ENCODE measurements at regions not wholly inside any gene's neighbourhood (a gene's known extent, or its start where the extent isn't known, plus 50 kb on each side); places are given as distances from the start of the nearest gene placed in this dataset.
"Not testable (repeated sequence)": the region's sequence is repeated elsewhere in the genome, so short reads cannot be mapped to it uniquely, and the experiment has no call there.

DNA sequence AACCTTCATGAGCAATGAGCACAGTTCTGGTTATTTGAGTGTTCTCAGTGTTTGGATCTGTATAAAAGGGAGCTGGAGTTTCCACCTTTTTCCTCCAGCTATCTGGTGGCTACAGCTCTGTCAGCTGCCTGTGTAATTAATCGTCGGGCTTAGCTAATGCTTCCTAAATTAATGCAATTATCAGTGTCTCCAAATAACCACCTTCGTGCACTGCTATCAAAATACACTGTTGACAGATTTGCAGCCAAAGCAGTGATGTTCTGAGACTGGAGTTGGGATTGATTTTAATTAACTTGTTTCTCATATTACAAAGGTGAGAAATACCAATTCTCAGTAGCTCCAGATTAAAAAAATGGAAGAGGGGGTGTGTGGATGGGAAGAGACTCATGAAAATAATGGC, 325.8 kb downstream of the CBLN1 start:
- no peaks in the 10 kb centered on the region for H3K9me3 ChIP-seq
- H3K36me3 ChIP-seq, result no peaks in the 10 kb centered on the region
- no peak for TF ChIP-seq POLR2AphosphoS5 (IDR thresholded peaks at IDR 0.05)
- TF ChIP-seq POLR2A (IDR thresholded peaks at IDR 0.05), result no peak
- TF ChIP-seq EP300 (IDR thresholded peaks at IDR 0.05; ENCODE audit: low read depth), result no peak
- TF ChIP-seq, protein P1, sequence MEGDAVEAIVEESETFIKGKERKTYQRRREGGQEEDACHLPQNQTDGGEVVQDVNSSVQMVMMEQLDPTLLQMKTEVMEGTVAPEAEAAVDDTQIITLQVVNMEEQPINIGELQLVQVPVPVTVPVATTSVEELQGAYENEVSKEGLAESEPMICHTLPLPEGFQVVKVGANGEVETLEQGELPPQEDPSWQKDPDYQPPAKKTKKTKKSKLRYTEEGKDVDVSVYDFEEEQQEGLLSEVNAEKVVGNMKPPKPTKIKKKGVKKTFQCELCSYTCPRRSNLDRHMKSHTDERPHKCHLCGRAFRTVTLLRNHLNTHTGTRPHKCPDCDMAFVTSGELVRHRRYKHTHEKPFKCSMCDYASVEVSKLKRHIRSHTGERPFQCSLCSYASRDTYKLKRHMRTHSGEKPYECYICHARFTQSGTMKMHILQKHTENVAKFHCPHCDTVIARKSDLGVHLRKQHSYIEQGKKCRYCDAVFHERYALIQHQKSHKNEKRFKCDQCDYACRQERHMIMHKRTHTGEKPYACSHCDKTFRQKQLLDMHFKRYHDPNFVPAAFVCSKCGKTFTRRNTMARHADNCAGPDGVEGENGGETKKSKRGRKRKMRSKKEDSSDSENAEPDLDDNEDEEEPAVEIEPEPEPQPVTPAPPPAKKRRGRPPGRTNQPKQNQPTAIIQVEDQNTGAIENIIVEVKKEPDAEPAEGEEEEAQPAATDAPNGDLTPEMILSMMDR (IDR thresholded peaks at IDR 0.05), result no peak
- intact Hi-C loops (cut with DNase I; ENCODE audit: low total_unique reads), result no loop called here
- no peak overlapping the region for H3K4me3 ChIP-seq
- 79 to 80% methylated on average over 1 to 3 of the region's 3 CpGs for WGBS, 2 donors (ENCODE audit: low coverage in 1 of 2)
- DNase-seq, result no peak
- H3K4me1 ChIP-seq, result no peaks in the 10 kb centered on the region
- no peak overlapping the region for H3K27ac ChIP-seq
- no peaks in the 10 kb centered on the region for H3K27me3 ChIP-seq
- in situ Hi-C loops (cut with MboI; ENCODE audit: low pct_ligation_motif_present in 1 of 4, low pct_unique_long_range_greater_than_20kb in 1 of 4, low sequenced_read_pairs in 3 of 4), result no loop called here

DNA sequence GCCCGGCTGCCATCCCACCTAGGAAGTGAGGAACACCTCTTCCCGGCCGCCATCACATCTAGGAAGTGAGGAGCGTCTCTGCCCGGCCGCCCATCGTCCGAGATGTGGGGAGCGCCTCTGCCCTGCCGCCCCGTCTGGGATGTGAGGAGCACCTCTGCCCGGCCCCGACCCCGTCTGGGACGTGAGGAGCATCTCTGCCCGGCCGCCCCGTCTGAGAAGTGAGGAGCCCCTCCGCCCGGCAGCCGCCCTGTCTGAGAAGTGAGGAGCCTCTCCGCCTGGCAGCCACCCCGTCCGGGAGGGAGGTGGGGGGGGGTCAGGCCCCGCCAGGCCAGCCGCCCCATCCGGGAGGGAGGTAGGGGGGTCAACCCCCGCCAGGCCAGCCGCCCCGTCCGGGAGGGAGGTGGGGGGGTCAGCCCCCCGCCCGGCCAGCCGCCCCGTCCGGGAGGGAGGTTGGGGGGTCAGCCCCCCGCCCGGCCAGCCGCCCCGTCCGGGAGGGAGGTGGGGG, 330.0 kb downstream of the CBLN1 start:
- 95% methylated on average over 14 of the region's 41 CpGs; no CpG with 5 or more reads in 1 of the 2 donors for WGBS, 2 donors (ENCODE audit: low coverage in 1 of 2)
- DNase-seq; intact Hi-C loops (cut with DNase I; ENCODE audit: low total_unique reads); H3K27ac ChIP-seq; H3K4me1 ChIP-seq; H3K27me3 ChIP-seq; H3K9me3 ChIP-seq; H3K4me3 ChIP-seq; H3K36me3 ChIP-seq; in situ Hi-C loops (cut with MboI; ENCODE audit: low pct_ligation_motif_present in 1 of 4, low pct_unique_long_range_greater_than_20kb in 1 of 4, low sequenced_read_pairs in 3 of 4): not testable (repeated sequence)

DNA sequence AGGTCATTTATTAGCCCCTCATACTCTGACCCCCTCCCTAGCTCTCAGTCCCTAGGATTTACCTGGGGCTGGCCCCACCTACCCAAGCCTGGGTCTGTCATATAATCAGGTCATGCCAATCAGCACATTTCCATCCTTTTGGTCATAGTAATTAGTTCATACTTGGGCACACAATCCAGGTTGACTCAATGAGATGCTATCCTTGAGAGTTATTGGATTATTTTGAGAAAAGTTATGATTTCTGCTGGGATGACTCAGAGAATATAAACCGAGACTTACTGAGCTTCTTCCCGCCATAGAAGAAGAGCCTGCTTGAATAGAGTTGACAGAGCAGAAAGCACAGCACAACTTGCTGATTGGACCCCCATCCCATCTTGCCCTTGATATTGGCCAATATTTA, 331.5 kb downstream of the CBLN1 start:
- H3K4me3 ChIP-seq, result no peak overlapping the region
- in situ Hi-C loops (cut with MboI; ENCODE audit: low pct_ligation_motif_present in 1 of 4, low pct_unique_long_range_greater_than_20kb in 1 of 4, low sequenced_read_pairs in 3 of 4), result no loop called here
- H3K27me3 ChIP-seq, result no peaks in the 10 kb centered on the region
- TF ChIP-seq POLR2AphosphoS5 (IDR thresholded peaks at IDR 0.05) (no peak), POLR2A (IDR thresholded peaks at IDR 0.05) (no peak), EP300 (IDR thresholded peaks at IDR 0.05; ENCODE audit: low read depth) (no peak)
- TF ChIP-seq, protein P1 (IDR thresholded peaks at IDR 0.05), result no peak
- no peaks in the 10 kb centered on the region for H3K36me3 ChIP-seq
- DNase-seq, result no peak
- H3K9me3 ChIP-seq, result no peaks in the 10 kb centered on the region
- 82% methylated on average over 2 of the region's 2 CpGs; no CpG with 5 or more reads in 1 of the 2 donors for WGBS, 2 donors (ENCODE audit: low coverage in 1 of 2)
- intact Hi-C loops (cut with DNase I; ENCODE audit: low total_unique reads), result loop anchor here (1.0 kb wide), 1 partner anchor 63 kb away; no protein-coding TSS in a partner anchor
- peak overlapping the region in 2 of 4 donors; percentile 9 to 23 for H3K27ac ChIP-seq
- no peaks in the 10 kb centered on the region for H3K4me1 ChIP-seq

DNA sequence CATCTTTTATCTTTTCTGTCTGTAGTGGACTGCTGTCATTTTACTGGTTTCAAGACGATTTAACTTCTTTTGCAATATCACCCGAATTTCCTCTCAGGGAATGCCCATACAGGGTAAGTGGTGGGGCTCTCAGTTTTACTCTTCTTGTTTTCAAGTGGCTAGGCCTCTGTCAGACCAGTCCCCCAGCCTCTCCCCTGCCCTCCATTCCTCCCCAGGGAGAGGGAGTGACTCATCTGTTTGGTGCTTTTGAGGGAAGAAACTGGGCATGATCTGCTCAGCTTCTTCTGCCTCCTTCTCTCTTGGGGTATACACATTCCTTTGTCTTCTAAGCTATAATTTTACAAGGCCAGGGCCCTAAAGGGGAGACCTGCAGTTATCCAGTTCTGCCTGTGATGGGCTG, 332.0 kb downstream of the CBLN1 start:
- Histone ChIP-seq H3K27me3 (no peaks in the 10 kb centered on the region), H3K9me3 (no peaks in the 10 kb centered on the region), H3K27ac (peak overlapping the region in 2 of 4 donors; percentile 9 to 23), H3K4me1 (no peaks in the 10 kb centered on the region), H3K36me3 (no peaks in the 10 kb centered on the region), H3K4me3 (no peak overlapping the region)
- DNase-seq, result no peak
- in situ Hi-C loops (cut with MboI; ENCODE audit: low pct_ligation_motif_present in 1 of 4, low pct_unique_long_range_greater_than_20kb in 1 of 4, low sequenced_read_pairs in 3 of 4) (no loop called here), intact Hi-C loops (cut with DNase I; ENCODE audit: low total_unique reads) (loop anchor here (1.0 kb wide), 1 partner anchor 64 kb away; no protein-coding TSS in a partner anchor)
- WGBS, 2 donors (ENCODE audit: low coverage in 1 of 2), result 54 to 73% methylated on average over 2 of the region's 2 CpGs
- no peak for TF ChIP-seq POLR2A (IDR thresholded peaks at IDR 0.05)
- no peak for TF ChIP-seq EP300 (IDR thresholded peaks at IDR 0.05; ENCODE audit: low read depth)

DNA sequence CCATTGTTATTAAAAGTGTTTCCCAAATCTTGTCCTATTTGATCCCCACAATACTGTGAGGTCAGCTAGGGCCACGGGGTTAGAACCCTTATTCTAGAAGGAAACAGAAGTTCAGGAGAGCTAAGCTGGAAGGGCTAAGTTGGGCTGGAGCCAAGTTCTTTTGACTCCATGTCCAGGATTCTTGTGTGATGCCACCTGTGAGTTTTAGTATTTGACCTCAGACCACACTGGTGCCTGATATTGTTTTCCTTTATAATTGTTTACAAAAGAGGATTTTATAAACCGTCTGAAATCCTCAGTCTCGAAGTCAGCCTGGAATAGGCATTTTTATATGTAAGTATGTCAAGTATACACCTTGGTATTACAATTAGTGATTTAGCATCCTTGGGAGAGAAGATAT, 332.7 kb downstream of the CBLN1 start:
- WGBS, 2 donors (ENCODE audit: low coverage in 1 of 2), result 60 to 61% methylated on average over 3 of the region's 3 CpGs
- intact Hi-C loops (cut with DNase I; ENCODE audit: low total_unique reads), result no loop called here

More for the DNA sequence above, 332.7 kb downstream of the CBLN1 start:
- no peaks in the 10 kb centered on the region for H3K36me3 ChIP-seq
- H3K27ac ChIP-seq, result no peak overlapping the region
- no peak overlapping the region for H3K4me3 ChIP-seq
- H3K9me3 ChIP-seq, result no peaks in the 10 kb centered on the region
- H3K27me3 ChIP-seq, result no peaks in the 10 kb centered on the region
- in situ Hi-C loops (cut with MboI; ENCODE audit: low pct_ligation_motif_present in 1 of 4, low pct_unique_long_range_greater_than_20kb in 1 of 4, low sequenced_read_pairs in 3 of 4), result no loop called here
- H3K4me1 ChIP-seq, result no peaks in the 10 kb centered on the region
- no peak for DNase-seq
- no peak for TF ChIP-seq EP300 (IDR thresholded peaks at IDR 0.05; ENCODE audit: low read depth)
- no peak for TF ChIP-seq POLR2AphosphoS5 (IDR thresholded peaks at IDR 0.05)
- no peak for TF ChIP-seq POLR2A (IDR thresholded peaks at IDR 0.05)
- TF ChIP-seq, protein P1 (IDR thresholded peaks at IDR 0.05), result no peak
